ENCODE measurements at regions not wholly inside any gene's neighbourhood (a gene's known extent, or its start where the extent isn't known, plus 50 kb on each side); places are given as distances from the start of the nearest gene placed in this dataset.

DNA sequence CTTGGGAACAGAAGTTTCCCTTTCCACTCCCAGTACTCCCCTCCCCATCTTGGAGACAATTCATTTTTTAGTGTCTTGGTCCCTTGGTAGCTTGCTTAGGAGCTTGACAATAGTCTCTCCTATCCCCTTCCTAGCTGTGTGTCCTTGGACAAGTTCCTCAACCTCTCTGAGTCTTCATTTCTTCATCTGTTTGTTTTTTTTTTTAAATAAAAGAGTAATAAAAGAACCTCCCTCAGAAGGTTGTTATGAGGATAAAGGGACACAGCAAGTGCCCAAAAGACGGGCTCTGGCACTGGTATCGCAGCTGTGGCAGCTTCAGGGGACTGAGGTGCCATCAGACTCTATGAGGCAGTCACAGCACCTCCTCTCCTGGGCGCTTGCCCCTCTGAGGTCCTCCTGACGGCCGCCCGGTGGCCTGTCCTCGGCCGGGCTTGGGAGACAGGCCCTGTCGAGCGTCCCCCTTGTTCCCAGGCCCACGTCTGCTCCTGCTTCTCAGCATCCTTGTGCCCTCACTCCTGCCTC, 689.2 kb downstream of the MATN1 start:
- DNase-seq (ENCODE audit: low spot score): no peak

DNA sequence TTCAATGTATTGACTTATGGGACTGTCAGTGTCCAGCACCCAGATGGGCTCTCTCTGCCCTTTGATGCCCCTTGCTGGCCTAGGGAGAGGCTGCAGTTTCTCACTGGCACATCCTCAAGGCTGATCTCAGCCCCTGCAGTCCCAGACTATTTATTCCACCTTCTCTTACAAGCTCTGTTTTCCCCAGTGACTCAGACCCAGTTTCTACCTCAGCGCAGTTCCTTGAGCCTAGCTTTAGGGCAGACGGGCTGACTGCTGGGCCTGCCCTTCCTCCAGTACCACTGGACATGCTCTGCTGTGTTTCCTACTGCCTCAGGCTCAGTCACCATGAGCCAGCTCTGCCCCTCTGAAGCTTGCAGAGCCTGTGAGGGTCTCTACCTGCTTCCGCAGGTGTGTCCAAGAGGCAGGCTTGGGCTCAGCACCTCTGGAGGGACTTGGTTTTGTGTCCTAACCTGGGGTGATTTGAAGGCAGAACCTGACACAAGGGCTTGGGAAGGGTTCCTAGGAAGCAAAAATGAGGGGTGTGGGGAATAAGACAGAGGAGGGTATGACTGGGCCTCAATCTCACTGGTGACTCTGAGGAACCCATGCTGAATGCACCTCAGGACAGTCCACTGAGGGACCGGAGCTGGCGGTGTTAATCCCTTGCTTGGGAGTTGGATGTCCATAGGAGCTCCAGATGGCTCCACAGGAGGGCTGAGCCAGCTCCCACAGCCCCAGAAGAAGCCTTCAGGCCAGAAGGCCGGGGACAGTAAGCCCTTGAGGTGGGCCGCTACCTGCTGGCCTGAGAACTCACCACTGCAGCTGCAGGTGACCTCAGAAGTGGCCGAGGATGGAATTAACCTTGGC, 689.9 kb downstream of the MATN1 start:
- no peak for DNase-seq (ENCODE audit: low spot score)

DNA sequence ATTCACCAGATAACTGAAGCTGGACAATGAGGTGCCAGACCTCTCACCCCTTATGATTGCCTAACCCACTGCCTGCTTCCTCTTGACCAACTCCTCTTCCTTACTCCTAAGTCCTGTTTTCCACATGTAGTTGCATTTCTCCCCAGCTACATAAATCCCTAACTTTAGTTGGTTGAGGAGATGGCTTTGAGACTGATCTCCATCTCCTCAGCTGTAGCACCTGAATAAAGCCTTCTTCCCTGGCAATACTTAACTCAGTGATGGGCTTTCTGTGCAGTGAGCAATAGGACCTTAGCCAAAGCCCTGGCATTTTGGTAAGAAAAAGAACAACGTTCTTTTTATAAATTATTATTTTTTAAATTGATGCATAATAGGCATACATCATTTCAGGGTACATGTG, 691.1 kb downstream of the MATN1 start:
- no peak for DNase-seq (ENCODE audit: low spot score)

DNA sequence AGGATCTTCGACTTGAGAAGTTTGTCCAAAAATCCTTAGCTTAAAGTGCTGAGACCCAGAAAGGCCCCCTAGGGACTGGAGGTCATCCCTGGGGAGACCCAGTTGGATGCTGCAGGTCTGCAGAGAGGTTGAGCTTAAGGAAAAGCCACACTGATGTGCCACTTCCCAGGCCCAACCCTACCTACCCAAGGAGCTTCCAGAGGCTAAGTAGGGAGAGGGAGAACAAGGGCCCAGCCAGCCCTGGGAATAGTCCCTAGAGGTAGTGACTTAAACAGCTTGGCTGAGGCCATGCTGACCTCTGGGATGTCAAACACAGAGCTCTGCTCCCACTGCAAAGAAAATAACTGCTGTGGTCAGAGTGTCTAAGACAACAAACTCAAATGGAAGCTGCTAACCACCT, 693.7 kb downstream of the MATN1 start:
- no peak for DNase-seq (ENCODE audit: low spot score)

DNA sequence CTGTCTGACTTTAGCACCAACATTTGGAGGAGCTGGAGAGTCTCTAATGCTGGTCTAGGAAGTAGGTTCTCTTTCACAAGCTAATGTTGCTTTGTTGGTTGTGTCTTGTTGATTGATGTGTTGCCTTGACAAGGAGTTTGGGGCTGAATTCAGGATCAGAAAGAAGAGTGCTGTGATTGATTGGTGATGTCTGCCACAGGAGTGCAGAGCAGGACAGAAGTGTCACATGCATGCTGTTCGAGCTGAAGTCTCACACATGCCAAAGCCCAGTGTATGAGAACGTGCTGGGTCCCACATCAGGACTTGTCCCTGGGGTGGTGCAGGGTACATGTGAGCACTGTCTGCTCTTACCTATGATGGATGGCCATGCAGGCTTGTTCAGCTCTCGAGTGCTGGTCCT, 694.4 kb downstream of the MATN1 start:
- DNase-seq (ENCODE audit: low spot score): no peak

DNA sequence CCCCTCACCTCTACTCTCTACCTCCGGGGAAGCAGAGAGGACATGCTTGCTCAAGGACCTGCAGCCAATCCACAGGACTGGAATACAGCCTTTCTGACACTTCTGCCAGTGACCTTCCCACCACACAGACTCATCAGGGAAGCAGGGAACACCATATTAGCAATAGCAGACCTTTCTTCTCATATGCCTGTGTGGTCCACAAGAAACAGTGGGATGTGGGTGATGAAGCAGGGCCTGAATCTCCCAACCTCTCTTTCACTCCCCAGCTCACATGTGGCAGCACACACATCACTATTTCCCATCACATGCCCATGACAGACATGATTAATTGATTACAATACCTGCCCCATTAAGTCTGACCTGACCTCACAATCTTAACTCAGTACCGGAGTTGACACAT, 695.1 kb downstream of the MATN1 start:
- no peak for DNase-seq (ENCODE audit: low spot score)

DNA sequence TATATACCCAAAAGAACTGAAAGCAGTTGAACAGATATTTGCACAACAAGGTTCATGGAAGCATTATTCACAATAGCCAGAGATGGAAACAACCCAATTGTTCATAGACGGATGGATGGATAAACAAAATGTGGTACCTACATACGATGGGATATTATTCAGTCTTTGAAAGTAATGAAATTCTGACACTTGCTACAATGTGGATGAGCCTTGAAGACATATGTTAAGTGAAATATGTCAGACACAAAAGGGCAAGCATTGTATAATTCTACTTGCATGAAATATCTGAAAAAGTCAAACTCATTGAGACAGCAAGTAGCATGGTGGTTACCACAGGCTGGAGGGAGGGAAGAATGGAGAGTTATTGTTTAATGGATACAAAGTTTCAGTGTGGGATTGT, 696.1 kb downstream of the MATN1 start:
- DNase-seq (ENCODE audit: low spot score): no peak

DNA sequence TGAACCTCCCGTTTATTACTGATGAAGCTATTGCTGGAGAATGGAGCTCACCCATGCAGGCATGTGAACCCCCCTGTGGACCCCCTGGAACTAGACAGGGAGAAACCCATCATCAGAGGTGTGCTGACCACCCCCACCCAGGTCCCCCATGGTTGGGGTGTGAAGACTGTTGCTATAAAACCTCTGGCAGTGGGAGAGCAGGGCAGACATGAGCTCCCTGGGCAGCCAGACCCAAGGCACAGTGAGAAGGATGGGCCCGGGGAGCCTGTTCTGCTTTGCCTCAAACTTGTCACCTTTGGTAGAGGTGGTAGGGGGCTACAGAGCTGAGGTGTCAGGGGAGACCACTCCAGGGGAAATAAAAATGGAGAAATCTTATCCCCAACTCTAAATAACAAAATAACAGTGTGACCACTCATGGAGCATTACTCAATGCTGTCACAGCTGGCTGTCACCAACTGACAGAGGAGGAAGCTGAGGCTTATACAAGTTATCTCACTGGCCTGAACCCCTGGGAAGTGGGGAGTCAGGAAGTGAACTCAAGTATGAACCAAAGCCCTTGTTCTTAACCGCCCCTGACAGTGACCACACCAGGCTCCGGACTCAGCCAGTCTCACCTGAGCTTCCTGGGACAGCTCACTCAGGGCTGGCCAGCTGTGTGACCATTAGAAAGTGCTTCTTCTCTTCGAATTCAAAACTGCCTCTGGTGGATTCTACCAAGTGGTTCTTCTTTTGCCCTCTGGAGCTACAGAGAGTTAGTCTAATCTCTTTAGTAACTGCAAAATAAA, 698.8 kb downstream of the MATN1 start:
- DNase-seq (ENCODE audit: low spot score): no peak

DNA sequence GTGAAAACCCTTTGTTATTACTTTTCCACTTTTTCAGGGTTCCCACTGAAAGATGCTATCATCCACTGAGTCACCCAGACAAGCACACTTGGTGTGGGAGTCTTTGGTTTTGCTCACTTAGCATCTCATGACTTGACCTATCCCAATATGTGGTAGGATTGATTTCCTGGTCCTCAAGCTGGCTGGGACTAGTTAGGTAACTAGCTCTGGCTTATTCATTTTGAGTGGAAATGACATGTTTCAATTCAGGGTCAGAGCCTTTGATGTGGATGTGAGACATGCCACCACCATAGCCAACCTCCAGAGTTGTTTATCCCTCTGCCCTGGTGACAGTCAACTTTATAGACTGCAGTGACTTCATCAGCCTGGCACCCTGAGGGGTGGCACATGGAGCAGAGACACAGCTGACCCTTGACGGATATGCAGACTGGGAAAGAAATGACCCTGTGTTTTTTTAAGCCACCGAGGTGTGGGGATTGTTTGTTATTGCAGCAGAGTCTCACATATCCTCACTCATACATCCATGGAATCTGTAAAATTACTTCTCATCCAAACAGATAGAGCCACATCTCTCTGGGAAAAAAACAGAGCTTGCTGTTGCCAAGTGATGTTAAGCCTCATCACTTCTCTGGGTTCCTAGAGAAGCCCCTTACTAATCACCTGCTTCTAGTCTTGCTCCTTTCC, 699.9 kb downstream of the MATN1 start:
- DNase-seq (ENCODE audit: low spot score): no peak

DNA sequence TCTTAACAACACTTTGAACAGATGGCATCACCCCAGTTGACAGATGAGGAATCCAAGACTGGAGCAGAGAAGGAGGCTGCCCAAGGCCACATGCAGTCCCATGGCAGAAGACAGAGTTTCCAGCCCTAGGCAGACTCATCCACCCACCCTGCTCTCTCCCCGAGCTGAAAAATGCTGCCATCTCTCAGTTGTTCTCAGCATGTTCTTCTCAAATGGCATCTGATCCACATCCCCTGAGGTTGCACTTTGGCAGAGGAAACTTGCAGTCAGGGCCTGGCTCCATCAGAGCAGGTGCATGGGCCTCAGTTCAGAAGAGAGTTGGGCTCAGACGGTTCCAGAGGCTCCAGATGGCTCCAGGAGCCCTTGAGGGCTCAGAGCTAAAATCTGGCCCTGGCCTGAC, 709.4 kb downstream of the MATN1 start:
- no peak for DNase-seq (ENCODE audit: low spot score)

DNA sequence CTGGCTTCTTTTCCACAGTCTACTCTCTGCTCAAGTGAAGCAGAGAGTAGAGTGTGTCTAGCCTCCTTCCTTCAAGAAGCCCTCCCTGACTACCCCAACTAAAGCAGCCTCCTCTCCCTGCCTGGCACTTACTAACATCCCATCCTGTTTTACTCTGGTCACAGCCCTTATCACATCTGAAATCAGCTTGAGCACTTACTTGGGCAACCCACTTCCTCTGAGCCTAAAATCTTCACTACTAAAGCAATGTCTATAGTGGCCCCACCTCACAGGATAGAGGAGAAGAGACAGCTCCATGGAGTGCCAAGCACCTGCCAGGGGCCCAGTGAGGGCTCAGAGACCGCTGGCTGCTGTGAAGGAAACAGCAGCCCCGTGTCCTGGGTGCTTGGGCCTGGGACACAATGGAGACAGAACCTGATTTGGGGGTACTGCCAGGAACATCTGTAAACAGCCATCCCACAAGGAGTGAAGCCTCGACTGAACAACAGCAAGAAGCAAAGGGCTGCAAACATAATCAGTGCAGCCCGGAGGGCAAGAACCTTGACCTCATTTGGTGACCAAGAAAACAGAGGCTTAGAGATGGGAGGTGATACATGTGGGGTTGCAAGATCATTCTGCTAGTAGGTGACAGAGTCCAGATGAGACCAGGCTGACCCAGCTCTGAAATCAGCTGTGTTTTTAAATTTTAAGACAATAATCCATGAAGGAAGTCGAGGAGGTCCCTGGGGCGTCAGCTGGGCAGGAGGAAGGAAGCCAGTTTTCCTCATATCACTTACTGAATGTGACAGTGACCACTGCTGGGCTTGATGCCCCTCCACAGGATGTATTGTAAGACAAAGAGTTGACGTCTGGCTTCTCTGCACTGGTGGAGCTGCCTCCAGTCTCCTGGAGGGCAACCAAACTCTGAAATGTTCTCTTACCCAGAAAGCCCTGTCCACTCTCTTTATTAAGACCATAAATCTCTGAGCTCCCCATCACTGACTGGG, 710.6 kb downstream of the MATN1 start:
- no peak for DNase-seq (ENCODE audit: low spot score)

DNA sequence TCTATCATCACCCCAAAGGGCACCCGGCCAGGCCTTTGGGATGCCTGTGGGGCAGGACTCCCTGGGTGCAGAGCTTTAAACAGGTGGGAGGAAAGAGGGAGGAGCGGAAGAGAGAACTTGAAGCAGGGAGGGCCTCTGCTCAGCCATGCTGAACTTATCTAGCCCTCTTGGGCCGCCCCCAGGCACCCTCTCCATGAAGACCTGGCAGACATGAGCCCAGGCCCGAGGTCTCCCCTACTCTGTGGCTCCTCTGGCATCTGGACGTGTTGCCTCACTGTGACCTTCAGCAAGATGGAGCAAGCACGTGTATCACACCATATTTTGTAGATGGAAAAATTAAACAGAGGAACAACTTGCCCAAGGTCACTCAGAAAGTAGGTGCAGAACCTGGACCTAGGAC, 711.4 kb downstream of the MATN1 start:
- DNase-seq (ENCODE audit: low spot score): no peak

DNA sequence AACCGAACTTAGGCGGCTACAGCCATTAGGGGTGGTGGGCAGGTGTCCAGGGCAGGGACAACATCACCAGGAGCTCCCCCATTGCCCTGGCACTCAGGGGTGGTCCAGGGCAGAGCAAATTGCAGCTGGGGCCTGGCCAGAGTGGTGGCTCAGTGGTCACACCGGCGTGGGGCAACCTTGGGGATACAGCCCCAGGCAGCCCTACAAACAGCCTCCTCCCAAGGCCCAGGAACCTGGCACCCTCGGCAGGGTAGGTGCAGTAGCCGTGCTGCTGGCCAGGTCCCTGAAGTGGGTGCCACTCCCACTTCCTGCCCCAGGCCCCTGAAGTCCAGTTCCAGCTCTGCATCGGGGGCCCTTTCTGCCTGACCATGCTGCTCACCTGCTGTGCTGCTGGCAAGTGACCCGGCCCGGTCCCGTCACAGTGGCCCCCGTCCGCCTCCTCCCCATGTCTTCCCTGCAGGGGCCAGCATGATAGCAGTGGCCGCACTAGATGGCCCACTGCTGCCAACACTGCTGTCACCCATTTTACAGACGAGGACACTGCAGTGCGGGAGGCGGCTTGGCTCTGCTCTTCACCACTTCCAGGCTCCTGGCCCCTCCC, 712.8 kb downstream of the MATN1 start:
- DNase-seq (ENCODE audit: low spot score): no peak

DNA sequence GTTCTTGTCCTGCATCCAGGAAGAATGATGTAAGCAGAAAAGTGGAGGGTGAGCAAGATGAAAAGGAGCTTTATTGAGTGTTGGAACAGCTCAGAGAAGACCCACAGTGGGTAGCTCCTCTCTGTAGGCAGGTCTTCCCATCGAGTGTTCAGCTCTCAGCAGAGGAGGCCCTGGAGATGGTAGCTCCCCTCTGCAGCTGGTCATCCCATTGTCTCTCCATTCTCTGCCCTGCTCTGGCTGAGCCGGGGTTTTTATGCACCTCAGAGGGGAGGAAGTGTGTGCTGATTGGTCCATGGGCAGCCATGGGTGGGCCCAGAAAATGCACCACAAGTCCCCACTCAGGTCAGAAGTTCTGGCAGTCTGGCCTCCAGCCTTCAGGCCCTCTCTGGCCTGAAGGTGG, 713.7 kb downstream of the MATN1 start:
- no peak for DNase-seq (ENCODE audit: low spot score)

DNA sequence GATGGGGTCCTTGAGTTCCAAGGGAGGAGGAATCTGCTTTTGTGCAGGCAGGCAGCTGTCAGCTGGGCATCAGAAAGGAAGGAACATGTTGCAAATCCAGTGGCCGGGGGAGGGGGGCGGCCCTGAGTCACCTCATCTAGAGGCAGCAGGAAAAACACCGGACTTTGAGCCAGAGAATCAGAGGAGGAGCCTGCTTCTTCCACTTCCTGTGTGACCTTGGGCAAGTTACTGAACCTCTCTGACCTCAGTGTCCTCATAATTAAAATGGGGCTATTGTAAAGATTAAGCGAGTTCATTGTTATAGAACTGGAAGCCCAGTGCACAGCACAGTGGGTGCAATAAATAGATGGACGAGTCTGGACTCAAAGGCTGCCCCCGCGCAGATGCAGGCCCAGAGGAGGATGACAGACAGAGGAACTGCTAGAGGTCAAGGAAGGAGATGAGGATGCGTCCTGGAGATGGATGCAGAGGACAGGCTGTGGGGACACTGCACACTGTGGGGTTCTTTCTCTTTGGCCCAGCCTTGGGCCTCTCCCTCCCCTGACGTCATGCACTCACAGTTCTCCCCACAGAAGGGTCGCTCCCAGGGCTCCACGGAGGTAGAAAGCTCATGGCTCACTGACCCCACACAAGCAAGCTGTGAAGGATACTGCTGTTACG, 714.3 kb downstream of the MATN1 start:
- DNase-seq (ENCODE audit: low spot score): peak; percentile 5

DNA sequence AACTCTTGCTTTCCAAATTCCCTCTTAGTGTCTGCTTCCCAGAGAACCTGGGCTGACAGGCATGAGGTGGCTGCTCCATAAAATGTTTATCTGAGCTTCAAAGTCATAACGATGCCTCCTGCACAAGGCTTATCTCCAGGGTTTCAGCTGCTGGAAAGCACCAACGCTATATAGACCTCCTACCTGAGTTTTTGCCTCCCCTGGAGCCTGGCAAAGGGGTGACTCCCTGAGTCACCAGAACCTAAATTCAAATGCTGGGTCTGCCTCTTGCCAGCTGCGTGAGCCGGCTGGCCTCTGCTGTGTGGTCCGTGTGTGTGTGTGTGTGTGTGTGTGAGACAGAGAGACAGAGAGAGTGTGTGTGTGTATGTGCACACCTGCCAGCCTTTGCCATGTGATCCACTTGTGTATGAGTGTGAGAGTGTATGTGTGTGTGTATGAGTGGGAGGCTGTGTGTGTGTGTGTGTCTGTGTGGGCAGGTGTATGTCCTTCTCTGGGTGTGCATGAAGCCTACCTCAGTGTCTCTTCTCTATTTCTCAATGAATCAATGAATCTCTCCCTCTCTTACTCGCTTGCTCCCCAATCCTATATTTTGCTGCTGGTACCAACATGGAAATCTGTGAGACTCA, 714.9 kb downstream of the MATN1 start:
- DNase-seq (ENCODE audit: low spot score): no peak

DNA sequence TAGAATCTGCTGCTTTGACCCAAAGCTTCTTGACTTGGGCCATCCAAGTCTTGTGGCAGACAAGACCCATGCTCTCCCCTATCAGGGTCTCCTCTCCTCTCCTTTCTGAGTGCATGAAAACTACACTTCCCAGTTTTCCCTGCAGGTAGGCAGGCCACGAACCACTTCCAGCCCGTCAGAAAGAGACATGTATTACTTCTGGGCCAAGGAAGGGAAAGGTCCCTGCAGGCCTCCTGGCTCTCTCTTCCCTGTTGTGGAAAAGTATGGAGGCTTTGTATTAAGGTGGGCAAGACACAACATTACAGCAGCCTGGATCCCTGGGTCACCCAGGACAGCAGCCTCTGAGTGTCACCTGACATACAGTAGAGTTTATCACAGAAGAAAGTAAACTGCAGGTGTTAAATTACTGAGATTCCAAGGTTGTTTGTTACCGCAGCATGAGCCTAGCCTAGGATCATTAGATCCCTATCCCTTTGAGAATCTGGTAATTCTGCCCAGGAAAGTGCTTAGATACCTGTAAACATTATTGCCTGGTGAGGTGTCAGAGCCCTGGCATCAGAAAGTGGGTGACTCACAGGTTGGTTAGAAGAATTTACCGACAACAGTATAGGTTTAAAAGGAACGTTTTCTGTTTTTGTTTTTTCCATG, 717.3 kb downstream of the MATN1 start:
- DNase-seq (ENCODE audit: low spot score): peak; percentile 48

DNA sequence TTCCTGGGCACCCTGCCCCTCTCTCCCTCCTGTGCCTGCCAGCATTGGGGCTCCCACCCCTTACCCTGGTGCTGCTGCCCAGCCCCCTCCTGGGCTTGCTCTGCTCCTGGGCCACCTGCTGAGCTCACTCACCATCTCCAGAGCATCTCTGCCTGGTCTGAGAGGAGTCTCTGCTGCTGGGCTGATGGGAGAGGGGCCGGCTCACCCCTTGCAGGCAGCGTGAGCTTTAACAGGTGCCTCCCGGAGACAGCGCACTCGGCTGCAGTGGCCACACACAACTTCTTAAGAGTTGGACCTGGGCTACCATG, 721.7 kb downstream of the MATN1 start:
- DNase-seq (ENCODE audit: low spot score): no peak

DNA sequence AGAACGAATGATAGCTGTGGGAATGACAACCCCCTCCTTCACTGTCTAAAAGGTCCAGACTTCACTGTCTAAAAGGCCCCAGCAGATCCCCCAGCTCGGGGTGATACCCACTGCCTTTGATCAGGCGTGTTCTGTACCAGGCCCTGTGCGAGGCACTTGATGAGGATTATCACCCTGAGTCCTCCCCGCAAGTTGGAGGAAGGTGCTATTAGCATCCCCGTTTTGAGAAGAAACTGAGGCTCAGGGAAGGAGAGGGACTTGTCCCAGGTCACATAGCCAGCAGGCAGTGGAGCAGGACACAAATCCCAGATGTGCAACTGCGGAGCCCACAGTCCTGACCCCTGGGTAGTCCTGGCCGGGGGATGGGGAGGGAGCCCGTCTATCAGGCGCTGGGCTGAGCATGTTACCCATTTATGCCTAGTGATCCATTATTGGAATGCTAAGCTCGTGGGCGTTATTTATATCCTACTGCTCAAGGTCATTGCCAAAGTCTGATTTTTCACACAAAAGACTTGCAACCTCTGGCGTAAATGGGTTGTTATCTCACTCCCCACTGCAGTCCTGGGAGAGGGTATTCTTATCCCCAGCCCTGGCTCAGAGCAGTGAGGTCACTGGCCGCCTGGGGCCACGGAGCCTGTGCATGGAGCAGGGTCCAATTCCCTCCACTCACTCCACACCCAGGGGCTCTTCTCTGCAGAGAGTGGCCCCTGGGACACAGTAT, 722.2 kb downstream of the MATN1 start:
- DNase-seq (ENCODE audit: low spot score): no peak

Data from SW480 (cell line).